Body of pancreas (tissue), 4 donors: ENCODE measurements at regions not wholly inside any gene's neighbourhood (a gene's known extent, or its start where the extent isn't known, plus 50 kb on each side); places are given as distances from the start of the nearest gene placed in this dataset.
"Not testable (repeated sequence)": the region's sequence is repeated elsewhere in the genome, so short reads cannot be mapped to it uniquely, and the experiment has no call there.

Experiments used
- ATAC-seq: fragments of 150-250 bp; one replicate; pipeline ENCODE4 v1.9.1; 2016
- DNase-seq, 4 donors: peaks; one replicate each; pipeline ENCODE4 v3.0.0-alpha.2; 2019
- H3K27ac ChIP-seq, 4 donors: fragments of 200-600 bp; sonication (generic); 1 replicate in 3 of 4; 2 replicates in 1 of 4; pipeline versions ENCODE4 v1.5.1 to v1.6.1; 2016 to 2019; ENCODE audit warnings: mild to moderate bottlenecking in 1 of 4, mixed read lengths in 1 of 4, moderate library complexity in 1 of 4
- H3K27me3 ChIP-seq, 2 donors: fragments of 200-600 bp; sonication (generic); one replicate each; pipeline ENCODE4 v1.6.0; 2016; ENCODE audit warnings: mild to moderate bottlenecking in 1 of 2
- H3K36me3 ChIP-seq, 2 donors: fragments of 200-600 bp; sonication (generic); replicated peaks in 1 of 2; 2 replicates each; pipeline ENCODE4 v1.5.1; 2016; ENCODE audit warnings: low read depth in 2 of 2; ENCODE audit not compliant: insufficient read depth in 1 of 2
- H3K4me1 ChIP-seq: fragments of 200-600 bp; sonication (generic); one replicate; pipeline ENCODE4 v1.6.0; 2016
- H3K4me3 ChIP-seq, 2 donors: fragments of 200-600 bp; sonication (generic); 1 replicate in 1 of 2; 2 replicates in 1 of 2; pipeline ENCODE4 v1.5.1; 2016 to 2019
- H3K9me3 ChIP-seq, 3 donors: fragments of 200-600 bp; sonication (generic); 1 replicate in 2 of 3; 2 replicates in 1 of 3; pipeline ENCODE4 v1.5.1; 2016
- CTCF ChIP-seq, 7 experiments: fragments of 450-650 bp in 4 of 7; fragments of 200-600 bp in 3 of 7; sonication (generic) in 3 of 7; IDR thresholded peaks; one replicate each; pipeline ENCODE4 v1.5.1; 2016 to 2019; ENCODE audit warnings: antibody characterized with exemption in 7 of 7
- POLR2A ChIP-seq, 3 donors: fragments of 450-650 bp; IDR thresholded peaks; one replicate each; pipeline ENCODE4 v1.6.1; 2016; ENCODE audit warnings: antibody characterized with exemption in 3 of 3, mild to moderate bottlenecking in 2 of 3
- WGBS, 2 donors: methylation state at CpG; one replicate each; pipeline ENCODE4 v1.1.5; 2017; 5-methylcytosine and 5-hydroxymethylcytosine counted together
- intact Hi-C: fragments of 100-400 bp; cut with DNase I; formaldehyde crosslinking; loops from one replicate; pipeline ENCODE4 v1.15.1; 2023

- H3K9me3 ChIP-seq, H3K27me3 ChIP-seq, intact Hi-C loops, H3K36me3 ChIP-seq, H3K4me1 ChIP-seq: not testable (repeated sequence)
- Histone ChIP-seq H3K27ac (peak overlapping the region; percentile 91 to 96 (median 95)), H3K4me3 (peak overlapping the region; percentile 56 to 88)
- WGBS, 2 donors = 1 to 2% methylated on average over 26 to 50 of the region's 66 CpGs
- ATAC-seq = peak; percentile 70
- peak; percentile 38 to 64 (median 49) for DNase-seq
- TF ChIP-seq POLR2A (IDR thresholded peaks at IDR 0.05) = peak in 2 of 3 donors; percentile 69 to 71
Measured at GRCh38 chr7:32727483-32728411, 163.8 kb downstream of the KBTBD2 start.

- ATAC-seq, H3K36me3 ChIP-seq, H3K4me3 ChIP-seq, H3K4me1 ChIP-seq, H3K27ac ChIP-seq, intact Hi-C loops, H3K9me3 ChIP-seq, H3K27me3 ChIP-seq, DNase-seq: not testable (repeated sequence)
- 39 to 41% methylated on average over 4 of the region's 4 CpGs for WGBS, 2 donors
Measured at GRCh38 chr7:32722837-32723236, 168.7 kb downstream of the KBTBD2 start.

GRCh38 chr7:32694182-32694581, 197.4 kb downstream of the KBTBD2 start:
- intact Hi-C loops = no loop called here
- H3K36me3 ChIP-seq = no peaks in the 10 kb centered on the region
- no peak for ATAC-seq
- WGBS, 2 donors = 86 to 96% methylated on average over 1 of the region's 1 CpG
- H3K27me3 ChIP-seq = no peaks in the 10 kb centered on the region
- H3K27ac ChIP-seq = no peak overlapping the region
- no peaks in the 10 kb centered on the region for H3K4me1 ChIP-seq
- TF ChIP-seq CTCF (IDR thresholded peaks at IDR 0.05) (no peak), POLR2A (IDR thresholded peaks at IDR 0.05) (no peak)
- no peak overlapping the region for H3K4me3 ChIP-seq
- no peak for DNase-seq
- H3K9me3 ChIP-seq = no peaks in the 10 kb centered on the region

GRCh38 chr7:32691965-32692815, 196.9 kb downstream of the AVL9 start:
- intact Hi-C loops, H3K4me1 ChIP-seq, H3K4me3 ChIP-seq, H3K36me3 ChIP-seq, H3K27me3 ChIP-seq, ATAC-seq, H3K27ac ChIP-seq, H3K9me3 ChIP-seq: not testable (repeated sequence)
- DNase-seq = peak in 2 of 4 donors; percentile 20 to 35
- peak in 5 of 7 experiments; percentile 12 to 19 (median 18) for TF ChIP-seq CTCF (IDR thresholded peaks at IDR 0.05)
- 41 to 42% methylated on average over 7 of the region's 7 CpGs for WGBS, 2 donors

- H3K4me3 ChIP-seq, DNase-seq, H3K27ac ChIP-seq, H3K27me3 ChIP-seq, H3K36me3 ChIP-seq, intact Hi-C loops, H3K9me3 ChIP-seq, ATAC-seq, H3K4me1 ChIP-seq: not testable (repeated sequence)
- 86 to 96% methylated on average over 10 to 13 of the region's 13 CpGs for WGBS, 2 donors
Measured at GRCh38 chr7:32688092-32688491, 192.8 kb downstream of the AVL9 start.

- Histone ChIP-seq H3K27me3 (no peaks in the 10 kb centered on the region), H3K36me3 (no peaks in the 10 kb centered on the region), H3K27ac (no peak overlapping the region), H3K9me3 (no peaks in the 10 kb centered on the region), H3K4me1 (peaks cover 7% of the 10 kb centered on the region), H3K4me3 (no peak overlapping the region)
- intact Hi-C loops = no loop called here
- no peak for ATAC-seq
- no peak for DNase-seq
- 70 to 92% methylated on average over 3 of the region's 3 CpGs for WGBS, 2 donors
- no peak for TF ChIP-seq POLR2A (IDR thresholded peaks at IDR 0.05)
- TF ChIP-seq CTCF (IDR thresholded peaks at IDR 0.05) = no peak
Measured at GRCh38 chr7:32681174-32681518, 185.9 kb downstream of the AVL9 start.
